Nephron progenitor cell (in vitro differentiated cells): ENCODE measurements at regions not wholly inside any gene's neighbourhood (a gene's known extent, or its start where the extent isn't known, plus 50 kb on each side); places are given as distances from the start of the nearest gene placed in this dataset.
A peak's percentile ranks its signal among the peaks of the same experiment; 100 is the strongest.

Source experiments
- DNase-seq: peaks from one replicate; pipeline ENCODE4 v3.0.0; 2021
- H3K27ac Mint-ChIP-seq: 2 replicates; pipeline ENCODE4 v1.8.0; 2021; ENCODE audit warnings: mild to moderate bottlenecking, moderate library complexity, mixed read lengths
- H3K27me3 Mint-ChIP-seq: 2 replicates; pipeline ENCODE4 v1.8.0; 2021; ENCODE audit warnings: mild to moderate bottlenecking, low read depth, mixed read lengths; ENCODE audit not compliant: poor library complexity
- H3K36me3 Mint-ChIP-seq: 2 replicates; pipeline ENCODE4 v1.8.0; 2021; ENCODE audit warnings: low read depth, mixed read lengths
- H3K4me1 Mint-ChIP-seq: 2 replicates; pipeline ENCODE4 v1.8.0; 2021; ENCODE audit warnings: mixed read lengths
- H3K4me3 Mint-ChIP-seq: 2 replicates; pipeline ENCODE4 v1.8.0; 2021; ENCODE audit warnings: mild to moderate bottlenecking, moderate library complexity, mixed read lengths
- H3K9me3 Mint-ChIP-seq: 2 replicates; pipeline ENCODE4 v1.8.0; 2021; ENCODE audit warnings: mild to moderate bottlenecking, moderate library complexity, mixed read lengths
- CTCF ChIP-seq: fragments of 200-600 bp; sonication (generic); IDR thresholded peaks from 2 replicates; pipeline ENCODE4 v1.5.0; 2021; ENCODE audit warnings: antibody characterized with exemption

GRCh38 chr4:123555807-123556273 is 159.2 kb downstream of the SPRY1 start:
- no peaks in the 10 kb centered on the region for H3K27me3 Mint-ChIP-seq
- peak overlapping the region; percentile 8 for H3K4me3 Mint-ChIP-seq
- DNase-seq, result peak; percentile 16
- peaks cover 7% of the 10 kb centered on the region for H3K36me3 Mint-ChIP-seq
- peak overlapping the region; percentile 96 for H3K27ac Mint-ChIP-seq
- TF ChIP-seq CTCF, result no peak
- peaks cover 77% of the 10 kb centered on the region for H3K4me1 Mint-ChIP-seq
- peaks cover 11% of the 10 kb centered on the region for H3K9me3 Mint-ChIP-seq

- Mint-ChIP-seq H3K4me3 (no peak overlapping the region), H3K4me1 (peaks cover 81% of the 10 kb centered on the region), H3K27ac (peak overlapping the region; percentile 96), H3K36me3 (peaks cover 7% of the 10 kb centered on the region), H3K27me3 (no peaks in the 10 kb centered on the region), H3K9me3 (peaks cover 7% of the 10 kb centered on the region)
- no peak for TF ChIP-seq CTCF
- no peak for DNase-seq
Measured at GRCh38 chr4:123556526-123556925, 159.9 kb downstream of the SPRY1 start.

- no peak for DNase-seq
- peaks cover 2% of the 10 kb centered on the region for H3K36me3 Mint-ChIP-seq
- no peaks in the 10 kb centered on the region for H3K9me3 Mint-ChIP-seq
- no peak overlapping the region for H3K4me3 Mint-ChIP-seq
- H3K27ac Mint-ChIP-seq, result no peak overlapping the region
- no peak for TF ChIP-seq CTCF
- no peaks in the 10 kb centered on the region for H3K27me3 Mint-ChIP-seq
- peaks cover 77% of the 10 kb centered on the region for H3K4me1 Mint-ChIP-seq
Measured at GRCh38 chr4:123557857-123558536, 161.4 kb downstream of the SPRY1 start.

- Mint-ChIP-seq H3K4me1 (peaks cover 69% of the 10 kb centered on the region), H3K27ac (peak overlapping the region; percentile 72), H3K9me3 (no peaks in the 10 kb centered on the region), H3K36me3 (peaks cover 5% of the 10 kb centered on the region), H3K27me3 (no peaks in the 10 kb centered on the region), H3K4me3 (no peak overlapping the region)
- TF ChIP-seq CTCF, result no peak
- no peak for DNase-seq
Measured at GRCh38 chr4:123558865-123559264, 162.3 kb downstream of the SPRY1 start.

- Mint-ChIP-seq H3K4me3 (no peak overlapping the region), H3K27me3 (no peaks in the 10 kb centered on the region), H3K9me3 (peaks cover 3% of the 10 kb centered on the region), H3K27ac (peak overlapping the region; percentile 85), H3K36me3 (peaks cover 9% of the 10 kb centered on the region), H3K4me1 (peaks cover 64% of the 10 kb centered on the region)
- TF ChIP-seq CTCF, result no peak
- DNase-seq, result no peak
Measured at GRCh38 chr4:123559955-123560871, 163.6 kb downstream of the SPRY1 start.
